WTC11 (cell line): ENCODE measurements at regions not wholly inside any gene's neighbourhood (a gene's known extent, or its start where the extent isn't known, plus 50 kb on each side); places are given as distances from the start of the nearest gene placed in this dataset.

Source experiments
- ATAC-seq: fragments of 200-7000 bp; cut with Tn5 transposase; 2 replicates; pipeline ENCODE4 v1.10.0; 2021; ENCODE audit warnings: mild to moderate bottlenecking, moderate library complexity
- CTCF ChIA-PET: fragments of 300-600 bp; sonication (Branson Sonifier 250); formaldehyde crosslinking; loops from one replicate; lab custom pipeline; 2021; ENCODE audit warnings: antibody characterized with exemption; lab: Charles Lee
- POLR2A ChIA-PET: fragments of 350-600 bp; sonication (Branson Sonifier 250); formaldehyde crosslinking; loops from one replicate; lab custom pipeline; 2021; ENCODE audit warnings: antibody characterized with exemption; lab: Charles Lee
- DNase-seq: peaks from one replicate; pipeline ENCODE4 v3.0.0; 2021; ENCODE audit warnings: low spot score
- H3K27ac Mint-ChIP-seq: 2 replicates; pipeline ENCODE4 v1.8.0; 2021; ENCODE audit warnings: mixed read lengths
- H3K27me3 Mint-ChIP-seq: 2 replicates; pipeline ENCODE4 v1.8.0; 2021; ENCODE audit warnings: low read depth, mild to moderate bottlenecking, moderate library complexity, mixed read lengths
- H3K36me3 Mint-ChIP-seq: 2 replicates; pipeline ENCODE4 v1.8.0; 2021; ENCODE audit warnings: mixed read lengths
- H3K4me1 Mint-ChIP-seq: 2 replicates; pipeline ENCODE4 v1.8.0; 2022; ENCODE audit warnings: mixed read lengths
- H3K4me3 Mint-ChIP-seq: 2 replicates; pipeline ENCODE4 v1.8.0; 2021; ENCODE audit warnings: mild to moderate bottlenecking, moderate library complexity, mixed read lengths
- H3K9me3 Mint-ChIP-seq: 2 replicates; pipeline ENCODE4 v1.8.0; 2021; ENCODE audit warnings: mixed read lengths
- AFF4 ChIP-seq: sonication (generic); formaldehyde crosslinking; IDR thresholded peaks from 2 replicates; pipeline ENCODE4 v1.8.1; 2023; ENCODE audit warnings: mild to moderate bottlenecking, missing genetic modification reagents, borderline replicate concordance
- ARID4B ChIP-seq: sonication (generic); formaldehyde crosslinking; IDR thresholded peaks from 2 replicates; pipeline ENCODE4 v1.8.0; 2023; ENCODE audit warnings: missing genetic modification reagents, mild to moderate bottlenecking, borderline replicate concordance
- CTCF ChIP-seq: fragments of 200-600 bp; IDR thresholded peaks from 2 replicates; pipeline ENCODE4 v1.8.0; 2022; ENCODE audit warnings: antibody characterized with exemption
- E2F5 ChIP-seq: sonication (generic); formaldehyde crosslinking; IDR thresholded peaks from 2 replicates; pipeline ENCODE4 v1.8.1; 2022; ENCODE audit warnings: mild to moderate bottlenecking, moderate library complexity, missing genetic modification reagents
- ERG ChIP-seq: fragments of 250-450 bp; sonication (Bioruptor Pico); IDR thresholded peaks from 2 replicates; pipeline ENCODE4 v1.8.0; 2021; ENCODE audit warnings: mild to moderate bottlenecking
- JAZF1 ChIP-seq: fragments of 250-450 bp; sonication (Bioruptor Pico); IDR thresholded peaks from 2 replicates; pipeline ENCODE4 v1.9.0; 2021; ENCODE audit warnings: moderate library complexity, mild to moderate bottlenecking, inconsistent platforms
- JUN ChIP-seq: sonication (generic); formaldehyde crosslinking; IDR thresholded peaks from 2 replicates; pipeline ENCODE4 v1.8.0; 2023; ENCODE audit warnings: mild to moderate bottlenecking, missing genetic modification reagents
- NFYB ChIP-seq: sonication (generic); formaldehyde crosslinking; conservative IDR thresholded peaks from 2 replicates; pipeline ENCODE4 v1.8.0; 2022; ENCODE audit warnings: low read depth, missing genetic modification reagents
- NR3C1 ChIP-seq: sonication (generic); formaldehyde crosslinking; conservative IDR thresholded peaks from 2 replicates; pipeline ENCODE4 v1.8.1; 2023; ENCODE audit warnings: low read depth, mild to moderate bottlenecking, missing genetic modification reagents
- PREB ChIP-seq: sonication (generic); formaldehyde crosslinking; IDR thresholded peaks from 2 replicates; pipeline ENCODE4 v1.8.1; 2022; ENCODE audit warnings: mild to moderate bottlenecking, missing genetic modification reagents, moderate library complexity, borderline replicate concordance
- SP1 ChIP-seq: sonication (generic); formaldehyde crosslinking; conservative IDR thresholded peaks from 2 replicates; pipeline ENCODE4 v1.8.1; 2022; ENCODE audit warnings: missing genetic modification reagents
- TCF7 ChIP-seq: sonication (generic); formaldehyde crosslinking; IDR thresholded peaks from 2 replicates; pipeline ENCODE4 v1.8.0; 2022; ENCODE audit warnings: mild to moderate bottlenecking, low read depth, missing genetic modification reagents, moderate library complexity
- TP53 ChIP-seq: sonication (generic); formaldehyde crosslinking; IDR thresholded peaks from 2 replicates; pipeline ENCODE4 v1.8.1; 2023; ENCODE audit warnings: mild to moderate bottlenecking, missing genetic modification reagents
- ZBTB21 ChIP-seq: sonication (generic); formaldehyde crosslinking; IDR thresholded peaks from 2 replicates; pipeline ENCODE4 v1.8.1; 2023; ENCODE audit warnings: mild to moderate bottlenecking, missing genetic modification reagents, borderline replicate concordance
- ZMAT4 ChIP-seq: fragments of 250-450 bp; sonication (Bioruptor Pico); IDR thresholded peaks from 2 replicates; pipeline ENCODE4 v1.9.0; 2021; ENCODE audit warnings: mild to moderate bottlenecking
- ZNF317 ChIP-seq: sonication (generic); formaldehyde crosslinking; IDR thresholded peaks from 2 replicates; pipeline ENCODE4 v1.8.1; 2023; ENCODE audit warnings: low read depth, mild to moderate bottlenecking, moderate library complexity, missing genetic modification reagents, borderline replicate concordance
- ZSCAN18 ChIP-seq: fragments of 250-450 bp; sonication (Bioruptor Pico); IDR thresholded peaks from 2 replicates; pipeline ENCODE4 v2.1.2; 2022; ENCODE audit warnings: mild to moderate bottlenecking, moderate library complexity

GRCh38 chr2:58803192-58803591, 562.1 kb upstream of the FANCL start:
- no peak overlapping the region for H3K27ac Mint-ChIP-seq
- no peak for ATAC-seq
- H3K9me3 Mint-ChIP-seq, result no peaks in the 10 kb centered on the region
- ChIA-PET CTCF (no interaction called here), POLR2A (no interaction called here)
- no peak overlapping the region for H3K4me3 Mint-ChIP-seq
- DNase-seq, result no peak
- TF ChIP-seq JAZF1 (CRISPR knock-in tag) (no peak), AFF4 (CRISPR knock-in tag) (no peak), TP53 (CRISPR knock-in tag) (no peak), ZNF317 (CRISPR knock-in tag) (no peak), ARID4B (CRISPR knock-in tag) (no peak), SP1 (CRISPR knock-in tag) (no peak), CTCF (no peak)
- TF ChIP-seq, all 79 proteins: peak for 0
- Mint-ChIP-seq H3K36me3 (no peaks in the 10 kb centered on the region), H3K4me1 (peaks cover 22% of the 10 kb centered on the region), H3K27me3 (no peaks in the 10 kb centered on the region)

- Mint-ChIP-seq H3K36me3 (no peaks in the 10 kb centered on the region), H3K9me3 (no peaks in the 10 kb centered on the region), H3K27ac (no peak overlapping the region), H3K4me1 (no peaks in the 10 kb centered on the region), H3K4me3 (no peak overlapping the region), H3K27me3 (no peaks in the 10 kb centered on the region)
- ChIA-PET CTCF (no interaction called here), POLR2A (no interaction called here)
- no peak for DNase-seq
- ATAC-seq, result no peak
- TF ChIP-seq ZMAT4 (CRISPR knock-in tag) (no peak), TCF7 (CRISPR knock-in tag) (no peak), ERG (CRISPR knock-in tag) (no peak), E2F5 (CRISPR knock-in tag) (no peak), ZSCAN18 (CRISPR knock-in tag) (no peak), NR3C1 (CRISPR knock-in tag) (no peak), JUN (CRISPR knock-in tag) (no peak), NFYB (CRISPR knock-in tag) (no peak), ZBTB21 (CRISPR knock-in tag) (no peak), PREB (CRISPR knock-in tag) (no peak), JAZF1 (CRISPR knock-in tag) (no peak)
Observed at GRCh38 chr2:58800881-58801280, 559.8 kb upstream of the FANCL start.
